GM19351 (cell line): ENCODE measurements at regions not wholly inside any gene's neighbourhood (a gene's known extent, or its start where the extent isn't known, plus 50 kb on each side); places are given as distances from the start of the nearest gene placed in this dataset.

Experiments used
- ATAC-seq: cut with Tn5 transposase; IDR thresholded peaks from one replicate; pipeline ENCODE4 v1.9.1; 2021; ENCODE audit warnings: mild to moderate bottlenecking, moderate library complexity; ENCODE audit not compliant: unreplicated experiment

DNA sequence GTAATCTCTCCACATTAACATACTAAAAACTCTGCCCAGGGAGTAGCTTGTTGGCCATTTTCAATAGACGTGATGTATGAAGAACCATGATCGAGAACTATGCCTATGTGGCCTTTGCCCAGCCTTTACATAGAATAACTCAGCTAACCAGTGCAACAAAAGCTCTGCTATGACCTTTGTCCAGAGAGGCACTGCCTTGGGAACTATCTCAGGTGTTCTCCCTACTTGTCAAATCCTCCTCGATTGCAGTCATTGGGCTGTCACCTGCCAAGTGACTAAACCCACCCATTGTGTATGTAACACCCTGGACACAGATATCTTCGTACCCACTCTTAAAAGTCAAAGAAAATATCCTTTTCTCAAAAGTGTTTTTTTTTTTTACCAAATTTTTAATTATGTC lies 610.3 kb upstream of the GALNTL6 start:
- no peak for ATAC-seq

DNA sequence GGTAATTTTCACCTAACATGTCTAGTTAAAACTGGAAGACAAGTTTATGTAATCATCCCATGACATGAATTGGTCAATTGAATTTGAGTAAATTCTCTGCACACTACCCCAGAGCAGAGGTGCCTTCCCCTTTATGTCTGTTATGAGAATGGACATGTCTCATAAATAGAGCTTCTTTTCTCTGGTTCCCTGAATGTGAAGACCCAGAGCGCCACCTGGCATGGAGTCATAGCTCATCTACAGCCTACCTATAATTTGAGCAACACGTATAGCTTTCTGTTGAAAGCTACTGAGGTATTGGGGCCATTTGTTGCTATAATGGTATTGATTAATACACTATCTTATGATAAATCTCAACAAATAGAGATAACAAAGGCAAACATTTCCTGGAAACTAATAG lies 626.5 kb upstream of the GALNTL6 start:
- ATAC-seq, result no peak

DNA sequence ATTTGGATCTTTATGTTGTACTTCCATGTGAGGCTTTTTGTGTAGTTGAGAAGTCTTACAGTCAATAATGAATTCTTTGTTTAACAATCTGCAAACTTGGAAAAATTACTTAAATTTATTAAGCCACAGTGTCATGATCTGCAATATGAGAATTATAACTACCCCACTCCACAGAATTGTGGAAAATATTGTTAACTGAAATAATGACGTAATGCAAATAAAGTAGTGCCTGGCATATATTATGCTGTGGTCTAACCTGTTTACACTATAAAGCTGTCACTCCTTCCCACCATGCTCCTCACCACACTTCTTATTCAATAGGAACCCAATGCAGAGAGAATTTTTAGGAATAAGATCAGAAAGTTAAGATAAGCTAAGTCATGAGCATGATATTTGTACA lies 632.1 kb upstream of the GALNTL6 start:
- no peak for ATAC-seq

GRCh38 chr4:171170671-171171070 lies 642.5 kb upstream of the GALNTL6 start:
- ATAC-seq, result no peak

- ATAC-seq, result no peak
Observed at GRCh38 chr4:171169396-171169795, 643.8 kb upstream of the GALNTL6 start.

DNA sequence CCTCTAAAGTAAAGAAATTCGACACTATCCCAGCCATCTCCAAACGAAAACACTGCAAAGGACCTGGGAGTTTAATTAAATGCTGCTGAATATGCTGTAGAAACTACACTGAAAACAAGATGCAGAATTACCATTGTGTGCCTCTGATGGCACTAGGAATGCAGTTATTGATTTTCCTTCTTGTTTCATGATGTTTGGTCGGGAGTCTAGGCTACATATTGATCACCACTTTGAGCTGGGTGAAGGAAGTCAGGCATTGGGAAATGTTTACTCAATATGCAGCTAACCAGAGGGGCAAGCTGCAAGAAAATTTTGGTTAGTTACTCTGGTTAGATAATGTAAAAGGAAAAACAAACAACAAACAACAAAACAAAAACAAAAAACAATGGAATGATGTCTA lies 650.7 kb upstream of the GALNTL6 start:
- ATAC-seq, result no peak

GRCh38 chr4:171157462-171158082 lies 655.6 kb upstream of the GALNTL6 start:
- ATAC-seq, result no peak

- no peak for ATAC-seq
Observed at GRCh38 chr4:171142639-171143038, 670.6 kb upstream of the GALNTL6 start.

GRCh38 chr4:171142045-171142444 lies 671.2 kb upstream of the GALNTL6 start:
- ATAC-seq, result no peak

- no peak for ATAC-seq
Observed at GRCh38 chr4:171130256-171130801, 682.9 kb upstream of the GALNTL6 start.

GRCh38 chr4:171118091-171118490 lies 695.1 kb upstream of the GALNTL6 start:
- no peak for ATAC-seq

DNA sequence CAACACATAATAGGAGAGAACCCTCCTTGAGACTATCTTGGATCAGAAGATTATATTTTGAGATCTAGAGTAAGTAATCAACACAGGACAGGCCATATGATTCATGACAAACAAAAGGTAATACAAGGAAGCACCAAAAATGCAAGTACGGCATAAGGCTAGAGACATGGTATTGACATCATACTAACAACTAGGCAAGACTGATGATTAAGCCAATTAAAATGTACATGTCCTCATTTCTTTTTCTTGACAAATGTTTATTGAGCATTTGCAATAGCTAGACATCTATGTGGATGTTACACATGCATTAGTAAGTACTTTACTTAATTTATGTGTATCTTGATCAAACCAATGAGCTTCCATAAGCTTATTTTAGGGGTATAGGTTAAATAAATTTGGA lies 695.7 kb upstream of the GALNTL6 start:
- no peak for ATAC-seq

- ATAC-seq, result no peak
Observed at GRCh38 chr4:171101845-171102244, 711.4 kb upstream of the GALNTL6 start.

- ATAC-seq, result no peak
Observed at GRCh38 chr4:171087089-171087488, 726.1 kb upstream of the GALNTL6 start.

DNA sequence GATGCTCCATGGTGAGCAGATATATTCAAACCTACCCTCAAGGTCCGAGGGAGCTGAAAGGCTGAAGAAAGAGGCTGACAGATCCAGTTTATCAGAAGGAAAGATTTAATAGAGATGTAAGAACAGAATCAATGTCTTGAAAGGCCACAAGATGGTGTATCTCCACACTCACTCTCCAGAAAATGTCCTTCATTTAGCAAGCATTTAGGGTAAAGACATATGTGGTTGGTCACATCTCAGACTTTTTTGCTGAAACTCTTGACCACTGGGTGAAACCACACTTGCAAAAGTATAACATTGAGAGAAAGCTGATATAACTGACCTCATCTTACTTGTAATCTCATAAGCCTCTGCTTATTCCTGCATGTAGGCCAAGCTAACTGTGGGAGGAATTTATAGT lies 745.8 kb upstream of the GALNTL6 start:
- ATAC-seq, result peak; percentile 59

DNA sequence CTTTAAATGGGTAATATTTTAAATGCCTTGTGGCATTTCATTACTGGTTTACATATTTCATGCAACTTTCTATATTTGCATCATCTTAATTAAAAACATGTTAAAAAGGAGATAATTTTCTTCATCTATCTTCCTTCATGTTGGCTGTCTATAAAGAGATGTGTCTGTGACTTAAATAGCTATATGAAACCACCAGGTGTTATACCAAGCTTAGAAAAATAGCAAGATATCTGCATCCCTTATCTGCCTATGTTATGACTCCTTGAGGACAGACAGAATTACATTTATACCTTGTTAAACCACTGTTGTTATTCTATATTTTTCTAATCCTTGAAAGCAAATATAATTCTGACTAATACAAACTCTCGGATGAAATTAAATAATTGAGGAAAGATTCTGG lies 763.8 kb upstream of the GALNTL6 start:
- no peak for ATAC-seq

- ATAC-seq, result no peak
Observed at GRCh38 chr4:171042989-171043524, 770.1 kb upstream of the GALNTL6 start.

DNA sequence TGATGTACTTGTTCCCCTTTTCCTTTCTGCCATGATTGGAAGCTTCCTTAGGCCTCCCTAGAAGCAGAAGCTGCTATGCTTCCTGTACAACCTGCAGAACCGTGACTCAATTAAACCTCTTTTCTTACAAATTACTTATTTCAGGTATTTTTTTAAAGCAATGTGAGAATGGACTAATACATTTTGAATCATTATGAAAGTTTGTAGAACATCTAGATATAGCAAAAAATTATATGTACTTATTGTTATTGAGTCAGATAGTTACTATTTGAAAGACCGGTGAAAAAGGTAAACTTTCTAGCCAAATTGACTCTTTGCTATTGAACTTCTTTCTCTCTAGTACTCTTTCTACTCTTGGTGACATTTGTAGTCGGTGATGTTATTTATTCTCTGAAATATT lies 777.3 kb upstream of the GALNTL6 start:
- no peak for ATAC-seq

GRCh38 chr4:171031338-171031737 lies 781.9 kb upstream of the GALNTL6 start:
- no peak for ATAC-seq

DNA sequence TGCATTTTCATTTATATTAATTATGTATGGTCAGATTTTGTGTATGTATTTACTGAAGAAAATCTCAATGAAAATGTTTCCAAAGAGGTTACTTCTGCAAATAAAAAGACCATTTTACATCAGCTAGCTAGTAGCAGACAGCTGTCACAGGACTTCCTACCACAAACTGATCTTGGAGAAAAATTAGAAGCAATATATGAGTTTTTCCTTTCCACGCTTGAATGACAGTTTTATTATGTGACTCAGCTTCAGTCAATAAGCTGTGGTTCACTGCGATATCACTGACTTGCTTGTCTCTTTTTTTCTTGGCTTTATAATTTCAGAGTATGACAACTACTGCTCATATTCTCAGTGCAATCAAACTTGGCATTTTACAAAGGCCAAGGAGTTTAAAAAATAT lies 787.4 kb upstream of the GALNTL6 start:
- no peak for ATAC-seq

DNA sequence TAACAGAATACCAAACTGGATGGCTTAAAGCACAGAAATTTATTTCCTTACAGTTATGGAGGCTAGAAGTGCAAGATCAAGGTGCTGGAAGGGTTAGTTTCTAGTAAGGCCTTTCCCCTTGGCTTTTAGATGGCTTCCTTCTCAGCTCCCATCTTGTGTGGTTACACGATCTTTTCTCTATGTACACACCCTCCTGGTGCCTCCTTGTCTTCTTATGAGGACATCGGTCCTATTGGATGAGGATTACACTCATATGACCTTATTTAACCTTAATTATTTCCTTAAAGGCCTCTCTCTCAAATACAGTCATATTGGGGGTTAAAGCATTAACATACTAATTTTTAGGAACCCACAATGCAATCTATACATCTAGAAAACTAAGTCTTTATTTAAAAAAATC lies 787.9 kb upstream of the GALNTL6 start:
- no peak for ATAC-seq

- no peak for ATAC-seq
Observed at GRCh38 chr4:171024720-171025303, 788.4 kb upstream of the GALNTL6 start.

DNA sequence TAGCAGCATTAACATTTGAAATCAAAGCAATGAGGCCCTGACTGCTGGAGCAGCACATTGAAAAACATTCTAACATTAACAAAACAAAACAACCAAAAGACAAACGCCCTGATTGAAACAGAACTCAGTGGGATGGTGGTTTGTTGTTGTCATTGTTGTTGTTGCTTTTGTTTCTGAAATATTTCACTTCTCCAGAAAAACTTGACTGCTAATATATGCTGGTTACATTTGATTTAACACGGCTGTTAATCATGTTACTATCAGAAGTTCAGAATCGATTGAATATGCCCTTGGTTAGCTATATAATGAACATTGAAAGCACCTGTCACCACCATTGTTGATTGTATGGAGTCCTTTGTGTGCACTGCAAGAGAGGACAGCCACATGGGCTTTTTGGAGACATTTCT lies 790.4 kb upstream of the GALNTL6 start:
- ATAC-seq, result no peak
